COLO668 (cell line): ENCODE measurements at regions not wholly inside any gene's neighbourhood (a gene's known extent, or its start where the extent isn't known, plus 50 kb on each side); places are given as distances from the start of the nearest gene placed in this dataset.
"Not testable (repeated sequence)": the region's sequence is repeated elsewhere in the genome, so short reads cannot be mapped to it uniquely, and the experiment has no call there.

ENCODE experiments used
- DNase-seq: peaks from one replicate; lab custom pipeline; 2025; ENCODE audit not compliant: unreplicated experiment; lab: John Stamatoyannopoulos, UW

- DNase-seq = no peak
Observed at GRCh38 chr7:106348231-106348630, 63.4 kb upstream of the NAMPT start.

GRCh38 chr7:106347229-106347833 is 62.5 kb upstream of the NAMPT start:
- DNase-seq = no peak

- no peak for DNase-seq
Observed at GRCh38 chr7:106346678-106347217, 62.0 kb upstream of the NAMPT start.

- no peak for DNase-seq
Observed at GRCh38 chr7:106346167-106346677, 61.4 kb upstream of the NAMPT start.

- DNase-seq = no peak
Observed at GRCh38 chr7:106345421-106346166, 60.8 kb upstream of the NAMPT start.

GRCh38 chr7:106344861-106345260 is 60.1 kb upstream of the NAMPT start:
- no peak for DNase-seq

- DNase-seq = no peak
Observed at GRCh38 chr7:106344211-106344610, 59.4 kb upstream of the NAMPT start.

GRCh38 chr7:106342049-106342448 is 57.3 kb upstream of the NAMPT start:
- DNase-seq = not testable (repeated sequence)

- not testable (repeated sequence) for DNase-seq
Observed at GRCh38 chr7:106340247-106340596, 55.4 kb upstream of the NAMPT start.

- no peak for DNase-seq
Observed at GRCh38 chr7:106339513-106340246, 54.9 kb upstream of the NAMPT start.

GRCh38 chr7:106337754-106338153 is 53.0 kb upstream of the NAMPT start:
- no peak for DNase-seq

- DNase-seq = no peak
Observed at GRCh38 chr7:106335814-106336213, 51.0 kb upstream of the NAMPT start.
